Smooth muscle cell of the brain vasculature (primary cell): ENCODE measurements at regions not wholly inside any gene's neighbourhood (a gene's known extent, or its start where the extent isn't known, plus 50 kb on each side); places are given as distances from the start of the nearest gene placed in this dataset.

ENCODE experiments used
- DNase-seq: peaks from one replicate; pipeline ENCODE4 v3.0.0-alpha.2; 2012; ENCODE audit warnings: low read depth, low spot score

DNA sequence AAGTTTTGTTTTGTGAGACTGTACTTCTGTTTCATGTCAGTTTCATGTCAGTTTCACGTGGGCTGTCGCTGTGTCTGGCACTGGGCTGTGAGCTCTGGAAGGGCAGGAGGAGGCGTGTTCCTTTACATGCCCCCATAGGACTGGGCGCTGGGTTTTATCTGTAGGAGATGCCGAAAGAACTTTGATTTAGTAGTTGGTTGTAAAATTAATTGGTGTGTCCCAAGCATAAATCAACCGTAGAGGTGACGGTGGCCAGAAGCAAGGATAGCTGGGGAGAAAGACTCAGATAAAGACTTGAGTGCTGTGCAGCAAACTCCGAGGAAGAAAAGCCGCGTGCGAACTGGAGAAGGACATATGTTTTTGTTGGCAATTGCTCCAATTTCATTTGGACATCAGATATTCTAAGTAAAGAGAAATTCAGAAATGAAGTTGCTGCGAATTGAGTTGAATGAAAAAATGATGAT, 182.5 kb downstream of the VRK1 start:
- no peak for DNase-seq

DNA sequence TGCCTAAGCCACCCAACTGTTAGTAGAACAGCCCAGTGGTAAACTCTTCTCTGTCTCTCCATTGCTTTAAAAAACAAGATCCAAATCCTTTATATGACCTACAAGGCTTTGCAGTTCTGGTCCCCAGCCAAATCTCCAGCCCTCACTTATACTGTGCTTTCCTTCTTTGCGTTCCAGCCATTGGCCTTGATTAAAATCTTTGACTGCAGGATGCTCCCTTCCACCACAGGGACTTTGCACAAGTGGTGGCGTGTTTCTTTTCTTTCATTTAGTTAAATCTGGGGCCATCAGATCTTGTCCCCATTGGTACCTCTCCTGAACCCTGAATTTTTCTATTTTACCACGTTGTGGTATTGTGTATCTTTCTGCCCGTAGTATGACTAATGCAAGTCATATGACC, 183.7 kb downstream of the VRK1 start:
- no peak for DNase-seq

DNA sequence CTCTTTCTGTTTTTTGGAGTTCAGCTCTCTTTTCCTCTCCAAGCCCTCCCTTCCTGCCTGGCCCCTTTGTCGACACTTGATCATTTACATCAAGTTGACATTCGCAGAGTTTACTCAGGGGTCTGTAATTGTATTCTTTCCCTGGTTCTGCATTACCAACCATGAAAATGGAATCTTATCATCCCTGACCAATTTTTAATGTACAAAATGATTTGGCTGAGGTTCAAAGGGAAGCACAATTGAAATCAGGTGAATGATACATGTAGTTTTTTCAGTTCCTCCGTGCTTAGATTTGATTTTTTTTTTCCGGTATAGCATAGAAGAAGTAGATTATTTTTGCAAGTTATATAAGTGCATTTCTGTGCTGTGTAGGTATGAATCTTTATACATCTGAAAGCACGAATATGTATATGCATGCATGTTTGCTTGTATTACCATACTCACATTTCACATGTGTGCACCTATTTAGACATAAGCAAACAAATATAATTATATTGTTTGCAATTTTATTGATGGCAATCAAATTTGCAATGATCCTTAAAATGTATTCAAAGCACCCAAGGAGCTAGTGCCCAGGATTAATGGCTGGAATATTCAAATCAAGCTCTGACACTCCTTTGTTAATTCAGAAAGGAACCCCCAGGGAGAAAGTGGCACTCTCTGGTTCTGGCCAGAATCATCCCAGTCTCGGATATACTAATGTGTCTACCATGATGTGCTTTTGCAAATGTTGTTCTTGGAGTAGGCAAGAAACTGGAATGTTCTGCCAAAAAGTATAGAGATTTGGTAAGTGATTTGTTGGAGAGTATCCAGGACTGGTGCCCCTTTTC, 189.3 kb downstream of the VRK1 start:
- no peak for DNase-seq

DNA sequence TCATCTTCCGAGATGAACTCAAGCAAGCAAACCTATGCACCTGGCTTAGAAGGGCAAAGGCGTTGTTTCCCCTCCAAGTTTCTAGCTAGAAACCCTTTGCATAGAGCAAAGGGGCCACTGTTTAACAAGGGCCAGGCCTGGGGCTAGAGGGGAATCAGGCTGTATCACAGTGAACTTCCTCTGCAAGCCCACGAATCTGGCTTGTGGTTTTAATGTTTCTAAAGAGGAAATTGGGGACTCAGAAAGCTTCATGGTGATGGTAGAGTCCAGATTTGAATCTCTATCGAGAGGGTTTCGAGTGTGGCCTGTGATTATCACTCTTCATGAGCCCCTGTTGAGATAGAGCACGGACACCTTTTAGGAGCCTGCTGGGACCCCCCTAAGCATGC, 189.9 kb downstream of the VRK1 start:
- DNase-seq = no peak

DNA sequence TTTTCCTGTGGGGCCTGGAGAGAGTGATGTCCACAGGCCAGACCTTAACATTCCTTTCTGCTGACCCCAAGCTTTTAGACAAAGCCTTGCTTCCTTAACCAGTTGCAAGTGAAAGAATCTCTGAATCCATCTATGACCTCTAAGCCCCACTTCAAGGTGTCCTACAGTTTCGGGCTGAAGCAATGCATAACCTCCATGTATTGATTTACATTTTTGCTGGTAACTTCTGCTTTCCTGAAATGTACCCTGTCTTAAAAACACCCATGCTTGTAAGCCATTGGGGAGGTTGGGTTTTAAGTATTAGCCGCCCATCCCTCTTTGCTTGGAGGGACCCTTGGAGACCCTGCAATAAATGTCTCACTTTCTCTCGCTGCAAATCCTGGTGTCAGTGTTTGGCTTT, 190.6 kb downstream of the VRK1 start:
- no peak for DNase-seq

DNA sequence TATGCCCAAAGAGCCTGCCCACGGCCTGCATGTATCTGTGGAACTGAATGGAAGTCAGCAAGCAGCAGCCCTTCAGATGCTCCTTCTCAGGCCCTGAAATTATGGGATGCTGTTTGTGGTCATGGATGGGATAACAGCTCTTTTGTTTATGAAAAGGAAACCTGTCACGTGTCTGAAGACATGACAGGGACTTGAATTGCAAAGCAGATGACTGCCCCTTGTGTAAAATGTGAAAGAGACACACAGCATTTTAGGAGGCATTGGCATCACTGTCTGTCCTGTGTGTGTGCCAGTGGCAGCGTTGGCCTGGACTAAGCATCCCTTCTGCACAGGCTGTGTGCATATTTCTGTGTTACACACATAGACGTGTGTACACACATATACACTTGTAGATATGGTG, 192.1 kb downstream of the VRK1 start:
- DNase-seq = no peak

DNA sequence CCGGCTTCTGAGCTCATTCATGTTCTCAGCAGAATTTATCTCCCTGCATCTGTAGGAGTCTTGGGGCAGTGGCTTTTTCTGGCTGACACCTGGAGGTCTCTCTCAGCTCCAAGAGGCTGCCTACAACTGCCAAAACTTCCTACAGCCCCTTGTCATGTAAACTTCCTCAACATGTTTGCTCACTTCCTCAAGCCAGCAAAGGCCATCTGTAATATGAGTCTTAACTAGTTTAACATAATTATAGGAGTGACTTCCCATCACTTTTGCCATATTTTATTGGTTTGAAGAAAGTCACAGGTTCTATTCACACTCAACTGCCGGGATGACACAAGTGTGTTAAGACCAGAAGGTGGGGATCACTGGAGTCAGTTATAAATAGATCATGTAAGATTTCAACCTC, 194.0 kb downstream of the VRK1 start:
- no peak for DNase-seq

DNA sequence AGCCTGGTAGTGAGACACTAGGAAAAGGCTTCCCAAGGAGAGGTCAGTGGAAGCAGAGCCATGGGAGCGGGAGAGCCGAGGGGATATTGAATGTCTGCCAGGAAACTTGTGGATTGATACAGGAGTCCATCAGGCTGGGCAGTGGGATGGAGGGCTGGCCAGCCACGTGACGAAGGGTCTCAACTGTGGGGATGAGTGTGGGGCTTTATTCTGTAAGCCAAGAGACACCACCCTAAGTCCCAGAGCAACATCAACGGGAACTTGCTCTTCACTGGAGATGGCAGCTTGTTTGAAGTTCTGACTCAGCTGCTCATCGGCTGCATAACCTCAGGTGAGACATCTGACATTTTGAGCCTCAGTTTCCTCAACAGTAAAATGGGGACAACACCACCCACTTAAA, 197.8 kb downstream of the VRK1 start:
- DNase-seq = no peak

DNA sequence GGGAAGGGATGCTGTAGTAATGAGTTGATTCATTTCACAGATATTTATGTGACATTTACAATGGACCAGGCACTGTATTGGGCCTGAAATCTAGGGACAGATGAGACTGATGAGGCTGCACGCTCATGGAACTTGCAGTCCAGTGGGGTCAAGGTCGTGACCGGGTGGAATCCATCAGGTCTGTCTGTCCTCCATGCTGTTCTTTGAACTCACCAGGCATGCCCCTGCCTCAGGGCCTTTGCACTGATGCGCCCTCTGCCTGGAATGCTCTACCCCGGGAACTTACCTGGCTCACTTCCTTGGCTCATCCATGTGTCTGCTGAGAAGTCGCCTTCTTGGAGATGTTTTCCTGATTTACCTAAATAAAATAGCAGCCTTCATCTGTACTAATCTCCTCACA, 200.1 kb downstream of the VRK1 start:
- no peak for DNase-seq

DNA sequence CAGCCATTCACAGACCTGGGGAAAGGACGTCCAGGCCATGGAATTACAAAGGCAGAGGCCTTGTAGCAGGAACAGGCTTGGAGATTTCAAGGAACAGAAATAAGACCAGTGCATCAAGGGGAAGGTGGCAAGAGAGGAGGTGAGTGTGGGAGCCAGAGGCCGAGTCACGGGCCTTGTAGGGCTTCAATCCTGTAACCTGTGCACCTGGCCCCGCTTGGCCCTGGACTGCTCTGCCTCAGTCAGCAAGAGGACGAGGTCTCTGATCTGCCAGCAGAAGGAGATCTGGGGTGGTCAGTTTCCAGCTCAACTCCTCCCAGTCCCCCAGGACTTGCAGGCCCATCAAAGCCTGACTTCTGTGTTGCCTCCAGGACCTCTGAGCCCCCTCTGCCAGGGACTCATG, 200.8 kb downstream of the VRK1 start:
- no peak for DNase-seq

DNA sequence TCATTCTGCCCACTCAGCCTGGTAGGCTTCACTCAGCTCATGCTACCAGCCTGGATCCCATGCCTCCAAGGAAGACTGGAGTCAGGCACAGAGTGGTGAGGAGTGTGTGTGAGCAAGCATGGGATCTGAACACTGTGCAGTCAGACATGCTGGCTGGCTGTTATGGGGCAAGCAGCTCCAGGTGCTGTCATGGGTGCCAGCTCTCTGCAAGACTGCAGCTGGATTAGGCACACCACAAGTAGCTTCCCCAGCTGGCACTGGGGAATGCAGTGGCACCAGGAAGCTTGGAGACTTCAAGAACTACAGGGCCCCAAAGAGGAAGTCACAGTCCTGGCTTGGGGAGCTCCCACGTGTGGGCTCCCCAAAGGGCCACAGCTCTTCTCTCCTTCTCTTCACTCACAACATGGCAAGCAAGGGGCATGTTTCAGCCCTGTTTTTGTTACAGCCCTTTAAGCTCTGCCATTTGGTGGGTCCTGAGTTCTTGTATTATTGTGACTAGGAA, 202.5 kb downstream of the VRK1 start:
- no peak for DNase-seq

DNA sequence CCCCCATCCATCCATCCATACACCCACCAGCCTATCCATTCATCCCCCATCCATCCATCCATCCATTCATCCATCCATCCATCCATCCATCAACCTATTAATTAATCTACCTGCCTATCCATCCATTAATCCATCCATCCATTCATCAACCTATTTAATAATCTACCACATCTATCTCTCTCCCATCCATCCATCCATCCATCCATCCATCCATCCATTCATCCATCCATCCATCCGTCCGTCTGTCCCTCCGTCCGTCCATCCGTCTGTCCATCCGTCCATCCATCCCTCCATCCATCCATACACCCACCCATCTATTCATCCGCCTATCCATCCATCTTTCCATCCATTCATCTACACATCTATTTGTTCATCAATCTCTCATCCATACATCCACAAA, 205.3 kb downstream of the VRK1 start:
- no peak for DNase-seq

DNA sequence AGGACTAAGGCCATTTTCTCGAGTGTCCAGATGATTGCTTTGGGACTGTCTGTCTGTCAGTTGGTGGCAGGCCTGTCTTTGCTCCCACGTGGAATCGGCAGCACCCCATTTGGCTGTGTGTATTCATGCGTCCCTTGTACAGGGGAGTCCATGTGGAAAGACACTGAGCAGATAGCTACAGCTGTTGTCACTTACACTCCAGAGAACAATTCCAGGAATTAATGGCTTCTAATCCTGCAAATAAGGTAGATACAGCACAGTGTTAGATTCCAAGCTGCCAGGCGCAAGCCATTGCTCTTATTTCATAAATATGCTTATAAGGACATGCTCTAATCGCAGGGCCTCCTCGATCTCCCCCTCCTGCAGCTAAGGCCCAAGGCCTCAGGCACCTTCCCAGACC, 208.8 kb downstream of the VRK1 start:
- no peak for DNase-seq

DNA sequence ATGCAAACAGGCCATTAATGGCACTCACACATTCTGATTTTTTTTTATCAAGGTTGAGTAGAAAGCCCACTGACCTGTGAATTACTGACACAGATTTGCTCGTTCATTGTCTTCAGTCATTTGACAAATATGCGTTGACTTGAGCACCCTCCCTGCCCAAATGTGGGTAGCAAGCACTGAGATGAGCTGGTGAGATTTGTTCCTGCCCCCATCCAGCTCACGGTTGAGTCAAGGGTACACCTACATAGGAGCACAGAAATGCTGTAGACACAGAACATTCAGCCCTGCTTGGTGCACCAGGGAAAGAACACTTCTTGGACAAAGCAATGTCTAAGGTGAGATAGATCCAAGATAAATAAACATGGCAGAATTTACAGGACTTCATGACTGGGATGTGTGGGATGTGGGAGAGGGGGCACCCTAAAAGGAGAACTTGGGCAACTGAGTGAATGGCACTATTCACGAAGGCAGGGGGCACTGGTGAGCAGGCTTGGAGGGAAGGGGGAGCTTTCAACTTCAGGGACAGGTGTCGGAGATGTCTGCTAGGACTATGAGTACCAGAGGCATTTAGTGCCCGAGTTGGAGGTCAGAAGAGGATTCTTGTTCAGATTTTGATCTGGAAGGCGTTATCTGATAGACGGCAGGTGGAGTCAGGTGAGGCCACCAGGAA, 213.4 kb downstream of the VRK1 start:
- DNase-seq = no peak

DNA sequence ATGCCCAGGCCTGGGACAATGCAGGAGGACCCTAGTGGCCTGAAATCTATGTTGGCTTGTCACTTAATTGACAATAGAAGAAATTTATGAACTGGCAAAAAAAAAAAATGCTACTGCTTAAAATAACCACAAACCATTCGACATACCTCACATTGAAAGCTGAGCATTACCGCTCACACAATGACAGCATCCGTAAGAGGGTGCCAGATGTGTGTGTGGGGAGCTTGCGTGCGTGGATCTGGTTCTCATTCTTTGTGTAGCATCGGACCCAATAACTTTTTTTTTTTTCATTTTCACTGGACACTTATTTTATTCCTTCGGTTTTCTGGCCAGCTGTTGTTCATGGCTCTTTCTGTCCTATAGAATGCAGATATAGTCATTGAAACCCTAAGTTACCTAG, 216.7 kb downstream of the VRK1 start:
- DNase-seq = no peak

DNA sequence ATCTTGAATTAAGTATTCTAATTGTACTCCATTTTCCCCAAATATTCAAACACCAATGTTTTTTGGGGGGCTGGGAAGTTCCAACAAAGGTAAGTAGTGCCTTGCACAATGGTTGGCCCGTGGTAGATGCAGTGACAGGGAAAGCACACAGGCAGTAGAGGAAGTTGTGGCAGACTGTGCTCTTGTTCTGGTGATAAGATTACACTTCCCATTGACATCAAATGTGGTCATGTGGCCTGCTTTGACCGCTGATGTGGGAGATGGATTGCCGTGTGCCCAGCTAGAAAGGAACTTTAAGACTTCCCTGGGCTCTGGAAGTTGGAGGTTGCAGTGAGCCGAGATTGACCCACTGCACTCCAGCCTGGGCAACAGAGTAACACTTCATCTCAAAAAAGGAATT, 223.8 kb downstream of the VRK1 start:
- no peak for DNase-seq

DNA sequence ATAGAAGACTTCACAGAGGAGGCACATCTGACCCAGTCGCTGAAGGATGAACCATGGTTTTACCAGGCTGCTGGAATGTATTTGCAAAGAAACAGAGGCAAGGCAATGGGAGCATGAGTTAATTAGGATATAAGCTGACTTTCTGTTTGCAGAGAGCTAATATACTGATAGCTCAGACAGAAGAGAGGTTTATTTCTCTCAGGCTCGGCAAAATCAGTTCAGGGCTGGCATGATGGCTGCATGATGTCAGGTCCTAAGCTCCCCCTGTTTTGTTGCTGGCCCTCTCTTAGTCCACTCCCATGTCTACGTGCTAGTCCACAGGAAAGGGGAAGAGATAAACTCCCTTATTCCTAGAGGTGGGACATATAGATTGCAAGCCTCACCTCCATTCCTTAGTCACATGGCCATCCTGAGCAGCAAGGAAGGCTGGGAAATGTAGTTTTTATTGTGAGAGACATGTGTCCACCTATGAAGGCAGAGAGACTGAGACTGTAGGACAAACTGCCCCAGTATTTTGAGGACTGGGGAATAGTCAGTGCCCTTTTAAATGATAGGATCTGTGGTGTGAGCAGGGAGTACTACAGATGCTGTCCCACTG, 224.5 kb downstream of the VRK1 start:
- DNase-seq = no peak

DNA sequence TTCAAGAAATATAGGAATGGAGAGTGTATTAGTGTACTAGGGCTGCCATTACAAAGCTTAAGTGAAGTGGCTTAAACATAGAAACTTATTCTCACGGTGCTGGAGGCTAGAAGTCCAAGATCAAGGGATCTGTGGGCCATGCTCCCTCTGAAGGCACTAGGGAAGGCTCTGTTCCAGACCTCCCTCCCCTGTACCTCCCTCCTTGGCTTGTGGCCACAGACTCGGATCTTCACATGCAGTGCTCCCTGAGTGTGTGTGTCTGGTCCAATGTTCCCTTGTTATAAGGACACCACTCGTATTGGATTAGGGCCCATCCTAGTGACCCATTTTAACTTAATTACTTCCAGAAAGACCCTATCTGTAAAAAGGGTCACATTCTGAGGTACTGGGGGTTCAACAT, 225.6 kb downstream of the VRK1 start:
- no peak for DNase-seq

DNA sequence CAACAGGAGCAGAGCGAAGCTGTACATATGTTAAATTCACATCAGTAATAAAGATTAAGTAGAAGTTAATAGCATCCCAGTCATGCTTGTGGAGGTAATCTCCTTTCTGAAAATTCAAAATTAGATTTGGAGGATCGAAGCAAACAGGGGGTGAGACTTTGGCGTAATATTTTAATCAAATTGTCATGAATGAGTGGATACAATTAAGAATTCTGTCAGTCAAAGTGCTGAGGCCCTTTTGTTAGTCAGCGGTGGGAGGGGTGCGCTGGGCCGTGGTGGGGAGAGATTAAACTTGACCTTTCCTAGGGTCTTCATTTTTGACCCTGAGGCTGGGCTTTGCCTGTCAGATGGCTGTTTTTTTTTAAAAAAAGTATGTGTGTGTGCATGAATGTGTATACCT, 226.7 kb downstream of the VRK1 start:
- no peak for DNase-seq

DNA sequence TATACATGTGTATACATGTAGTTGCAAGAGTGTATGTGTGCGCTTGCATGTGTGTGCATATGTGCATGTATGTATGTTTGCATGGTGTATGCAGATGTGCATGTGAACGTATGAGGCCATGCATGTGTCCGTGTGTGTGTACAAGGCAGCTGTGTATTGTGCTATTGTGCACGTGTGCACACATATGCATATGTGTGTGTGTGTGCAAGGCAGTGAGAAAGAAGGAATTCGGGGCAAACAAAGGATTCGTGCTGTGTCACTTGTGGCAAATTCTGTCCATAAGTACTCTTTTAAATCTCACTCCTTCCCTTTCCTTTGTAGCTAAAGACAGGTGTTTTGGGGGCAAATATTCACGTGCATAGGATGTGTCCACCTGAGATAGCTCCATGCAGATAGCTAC, 227.1 kb downstream of the VRK1 start:
- no peak for DNase-seq

DNA sequence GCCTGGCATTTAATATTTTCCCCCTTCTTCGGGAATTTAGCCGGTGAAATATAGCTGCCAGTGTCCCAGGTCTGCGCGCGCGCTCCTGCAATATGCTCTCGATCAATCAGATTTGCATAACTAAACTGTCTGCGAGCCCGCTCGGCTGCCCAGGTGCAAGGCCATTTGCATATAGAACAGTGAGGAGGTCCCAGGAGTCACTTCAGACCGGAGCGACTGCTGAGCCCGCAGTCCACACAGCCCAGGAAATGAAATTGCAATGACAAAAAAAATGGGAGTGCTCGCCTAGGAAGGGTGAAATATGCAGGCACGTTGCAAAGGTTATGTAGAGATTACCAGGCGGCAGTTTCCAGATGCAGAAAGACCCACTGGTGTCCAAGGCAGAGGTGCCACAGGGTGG, 228.5 kb downstream of the VRK1 start:
- DNase-seq = no peak

DNA sequence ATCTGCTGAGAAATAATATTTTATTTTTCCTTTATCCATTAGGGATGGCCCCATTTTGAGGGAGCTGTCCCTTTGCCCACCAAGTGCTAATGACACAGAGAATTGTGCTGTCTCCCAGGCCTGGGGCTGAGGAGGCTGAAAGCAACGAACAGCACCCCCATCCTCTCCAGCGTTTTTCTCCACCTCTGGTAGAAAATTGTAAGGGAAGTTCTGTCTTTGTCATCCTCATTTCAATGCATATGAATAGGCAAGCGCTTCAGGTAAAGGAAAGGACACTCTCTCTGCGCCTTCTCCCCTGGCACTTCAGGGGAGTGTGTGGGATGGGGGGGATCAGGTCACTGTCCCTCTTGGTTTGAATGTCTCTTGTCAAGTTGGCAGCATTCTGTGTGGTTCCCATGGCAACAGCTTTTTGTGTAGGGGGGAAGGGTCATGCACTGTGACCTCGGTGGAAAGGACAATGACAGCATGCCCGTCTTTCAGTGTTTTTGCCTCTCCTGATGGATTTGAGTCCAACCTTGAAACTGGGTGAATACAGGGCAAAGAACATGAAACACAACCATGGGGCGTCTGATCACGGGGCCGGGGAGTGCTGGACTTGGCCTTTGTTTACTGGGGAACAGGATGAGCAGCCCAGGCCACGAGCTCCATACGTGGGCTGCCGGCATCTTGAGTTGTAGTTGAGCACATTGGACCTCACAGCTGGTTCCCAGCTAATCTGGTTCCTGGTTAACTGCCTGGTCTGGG, 230.2 kb downstream of the VRK1 start:
- no peak for DNase-seq
